SKM-1 treated with dmso at 0.1 percent for 144 hours (cell line): ENCODE measurements at regions not wholly inside any gene's neighbourhood (a gene's known extent, or its start where the extent isn't known, plus 50 kb on each side); places are given as distances from the start of the nearest gene placed in this dataset.
"Not testable (repeated sequence)": the region's sequence is repeated elsewhere in the genome, so short reads cannot be mapped to it uniquely, and the experiment has no call there.

Experiments
- DNase-seq: peaks from one replicate; lab custom pipeline; 2025; ENCODE audit not compliant: unreplicated experiment; lab: John Stamatoyannopoulos, UW

DNA sequence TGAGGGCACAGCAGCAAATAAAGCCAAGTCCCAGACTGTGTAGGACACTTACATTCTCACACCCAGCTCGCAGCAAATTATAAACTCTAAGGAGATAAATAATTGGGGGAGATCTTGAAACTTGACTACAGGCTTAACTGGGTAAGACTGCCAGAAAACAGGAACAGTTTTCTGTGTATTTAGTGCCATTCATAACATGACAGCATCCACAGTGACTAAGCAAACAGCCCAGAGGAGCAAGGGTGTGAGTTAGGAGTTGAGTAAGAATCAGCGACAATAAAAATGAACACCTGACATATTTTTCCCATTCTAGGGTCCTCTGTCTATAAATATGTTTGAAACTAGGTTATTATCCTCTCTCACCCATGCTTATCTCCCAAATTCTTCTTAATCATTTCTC lies 370.9 kb upstream of the WWC1 start:
- no peak for DNase-seq

DNA sequence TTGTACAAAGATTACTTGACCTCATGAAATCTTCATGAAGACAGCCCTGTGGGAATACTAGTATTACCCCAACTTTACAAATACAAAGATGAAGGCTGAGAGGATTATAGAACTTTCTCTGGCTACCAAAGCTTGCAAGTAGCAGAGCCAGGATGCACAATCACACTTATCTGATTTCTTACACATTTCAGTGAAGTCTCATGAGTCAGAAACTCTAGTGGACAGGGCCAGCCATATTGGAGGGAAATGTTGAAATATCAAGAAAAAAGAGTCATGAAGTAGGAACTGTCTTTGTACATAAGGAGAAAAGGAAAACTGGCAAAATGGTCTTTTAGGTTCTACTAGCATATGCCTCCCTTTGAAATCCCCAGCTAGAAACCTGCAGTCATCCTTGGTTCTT lies 369.6 kb upstream of the WWC1 start:
- no peak for DNase-seq

DNA sequence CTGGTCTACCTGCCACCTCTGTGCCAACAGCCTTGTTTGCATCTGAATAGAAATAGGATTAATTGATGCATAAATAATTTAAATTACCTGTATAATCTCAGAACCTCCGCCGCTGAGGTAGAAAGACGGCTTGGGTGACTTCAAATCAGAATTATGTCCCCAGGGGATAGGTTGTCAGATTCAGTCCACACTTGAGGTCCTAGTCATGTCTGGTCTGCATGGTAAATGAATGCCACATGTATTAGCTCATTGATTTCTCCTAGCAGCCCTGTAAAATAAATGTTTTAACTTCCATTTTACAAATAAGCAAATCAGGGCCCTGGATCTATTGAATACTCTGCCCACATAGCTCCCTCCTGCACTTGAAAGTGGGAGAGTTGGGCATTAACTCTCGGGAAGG lies 368.0 kb upstream of the WWC1 start:
- DNase-seq, result no peak

DNA sequence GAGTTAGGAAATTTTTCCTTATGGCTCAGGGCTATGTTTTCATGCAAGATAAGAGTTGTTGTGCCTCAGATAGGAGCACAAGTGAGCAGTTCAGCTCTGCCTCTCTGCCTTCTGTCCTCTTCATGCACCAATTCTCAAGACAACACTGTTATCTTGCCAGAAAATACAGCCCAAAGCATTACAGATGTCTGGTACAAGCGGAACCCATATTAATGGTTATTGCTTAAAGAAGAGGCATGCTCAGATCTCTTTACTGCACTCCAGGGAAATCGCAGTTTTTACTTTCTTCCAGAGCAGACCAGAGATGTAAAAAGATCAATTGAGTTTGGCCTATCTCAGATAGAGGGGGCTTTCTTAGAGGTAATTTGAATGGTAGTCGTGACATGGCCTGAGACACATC lies 361.6 kb upstream of the WWC1 start:
- DNase-seq, result no peak

DNA sequence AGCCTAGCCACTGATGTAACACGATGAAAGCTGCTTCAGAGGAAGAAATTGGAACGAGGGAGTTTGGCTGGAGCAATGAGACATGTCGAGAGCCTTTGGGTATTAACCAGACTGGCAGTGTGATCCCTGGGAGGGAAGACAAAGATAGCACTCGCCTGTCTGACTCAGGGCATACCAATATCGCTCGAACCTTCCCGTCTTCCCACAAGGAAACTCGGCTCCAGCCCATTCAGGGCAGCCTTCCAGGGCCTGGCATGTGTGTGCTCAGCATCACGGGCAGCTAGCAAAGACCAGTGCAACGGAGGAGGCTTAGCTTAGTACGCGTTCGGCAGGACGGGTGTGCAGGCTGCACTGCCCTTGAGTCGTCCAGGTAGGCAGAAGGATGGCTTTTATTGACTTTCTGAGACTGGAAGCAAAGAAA lies 356.9 kb upstream of the WWC1 start:
- no peak for DNase-seq

DNA sequence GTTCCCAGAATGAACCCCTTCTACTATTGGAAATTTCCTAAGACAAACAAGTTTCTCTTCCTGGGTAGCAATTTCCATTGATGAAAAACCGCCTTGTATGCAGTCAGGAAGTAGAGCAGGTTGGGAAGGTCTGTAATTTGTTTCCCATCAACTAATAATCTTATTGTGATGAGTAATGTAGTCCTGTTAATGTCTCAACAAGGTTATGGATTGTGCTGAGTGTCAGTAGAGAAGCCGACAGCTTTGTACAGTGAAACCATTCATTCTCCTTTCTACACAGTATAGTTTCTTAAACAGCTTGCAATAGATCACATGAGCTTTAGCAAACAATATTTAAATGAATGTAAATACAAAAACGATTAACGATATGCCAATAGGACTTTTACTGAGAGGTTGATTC lies 355.4 kb upstream of the WWC1 start:
- no peak for DNase-seq

DNA sequence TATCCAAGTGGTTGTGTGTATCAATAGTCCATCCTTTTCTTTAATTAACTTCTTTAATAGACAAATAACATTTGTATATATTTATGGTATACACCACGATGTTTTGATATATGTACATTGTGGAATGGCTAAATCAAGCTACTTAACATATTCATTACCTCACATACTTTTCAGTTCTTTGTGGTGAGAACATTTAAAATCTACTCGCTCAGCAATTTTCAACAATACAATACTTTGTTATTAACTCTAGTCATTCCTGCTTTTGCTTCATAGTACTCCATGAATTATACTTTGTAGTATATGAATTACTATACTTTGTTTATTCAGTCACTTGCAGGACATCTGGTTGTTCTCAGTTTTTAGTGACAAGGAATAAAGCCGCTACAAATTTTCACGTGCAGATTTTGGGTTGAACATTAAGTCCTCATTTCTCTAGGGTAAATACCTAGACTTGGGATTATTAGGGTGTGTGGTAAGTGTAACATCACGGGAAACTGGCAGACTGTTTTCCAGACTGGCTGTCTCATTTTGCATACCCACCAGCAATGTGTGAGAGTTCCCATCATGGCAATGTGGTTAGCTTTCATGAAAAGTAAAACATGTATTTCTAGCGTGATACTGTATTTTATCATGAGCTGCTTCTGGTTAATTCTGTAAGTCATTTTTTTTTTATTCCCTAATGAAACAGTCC lies 354.4 kb upstream of the WWC1 start:
- no peak for DNase-seq

DNA sequence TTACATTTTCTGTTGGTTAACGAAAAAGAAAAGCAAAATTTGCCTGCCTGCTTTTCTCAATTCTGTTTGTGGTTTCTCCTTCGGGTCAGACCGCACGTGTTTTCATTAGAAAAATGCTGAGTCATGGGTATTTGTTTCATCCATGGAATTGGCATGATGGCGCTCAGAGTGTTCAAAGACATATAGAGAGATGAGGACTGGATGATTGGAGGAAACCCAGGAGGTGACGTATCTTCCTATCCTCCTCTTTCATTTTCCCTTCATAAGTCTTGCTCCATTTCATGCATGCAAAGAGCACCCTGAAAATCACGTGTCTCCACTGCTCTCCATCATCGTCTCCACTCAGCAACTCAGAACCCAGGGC lies 353.8 kb upstream of the WWC1 start:
- DNase-seq, result no peak

DNA sequence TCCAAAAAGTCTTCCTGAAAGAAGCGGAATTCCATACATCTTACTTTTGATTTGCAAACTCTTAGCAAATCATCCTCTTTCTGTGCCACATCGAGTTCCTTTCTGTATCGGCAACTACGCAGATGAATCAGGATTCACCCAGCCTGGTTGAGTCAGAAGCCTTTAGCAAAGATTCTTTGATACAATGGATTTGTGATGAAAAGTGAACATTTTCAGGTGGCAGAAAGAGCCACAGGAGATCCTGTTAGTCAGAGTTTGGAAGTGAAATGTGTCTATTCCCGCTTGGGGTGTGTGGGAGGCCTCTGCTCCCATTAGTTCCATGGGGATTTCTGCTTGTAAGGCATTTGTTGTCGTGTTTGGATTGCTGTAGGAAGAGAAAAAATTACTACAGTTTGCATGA lies 351.8 kb upstream of the WWC1 start:
- no peak for DNase-seq

DNA sequence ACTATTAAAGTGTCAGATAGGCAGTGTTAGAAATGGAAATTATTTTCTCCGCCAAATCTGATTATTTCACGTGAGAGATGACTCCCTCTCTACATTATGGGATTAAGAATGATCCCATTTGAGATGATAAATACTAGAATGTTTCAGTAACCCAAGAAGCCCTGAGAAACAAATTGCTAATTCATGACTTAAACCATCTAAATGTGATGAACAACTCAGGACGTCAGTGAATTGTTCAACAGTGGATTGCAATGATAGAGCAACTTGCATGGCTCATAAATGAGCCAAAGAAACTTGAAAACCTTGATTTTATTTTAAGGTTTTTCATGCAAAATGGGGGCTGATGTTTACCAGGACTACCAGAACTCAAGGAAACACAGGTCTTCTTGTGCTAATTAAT lies 350.5 kb upstream of the WWC1 start:
- DNase-seq, result no peak

DNA sequence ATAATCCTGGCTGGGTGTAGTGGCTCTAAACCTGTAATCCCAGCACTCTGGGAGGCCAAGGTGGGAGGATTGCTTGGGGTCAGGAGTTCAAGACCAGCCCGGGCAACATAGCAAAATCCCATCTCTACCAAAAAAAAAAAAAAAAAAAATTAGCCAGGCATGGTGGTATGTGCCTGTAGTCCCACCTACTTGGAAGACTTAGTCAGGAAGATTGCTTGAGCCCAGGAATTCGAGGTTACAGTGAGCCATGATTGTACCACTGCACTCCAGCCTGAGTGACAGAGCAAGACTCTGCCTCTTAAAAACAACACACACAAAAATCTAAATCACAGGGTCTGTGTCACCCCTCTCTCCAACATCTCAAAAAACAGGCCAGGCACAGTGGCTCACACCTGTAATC lies 349.9 kb upstream of the WWC1 start:
- DNase-seq, result not testable (repeated sequence)

DNA sequence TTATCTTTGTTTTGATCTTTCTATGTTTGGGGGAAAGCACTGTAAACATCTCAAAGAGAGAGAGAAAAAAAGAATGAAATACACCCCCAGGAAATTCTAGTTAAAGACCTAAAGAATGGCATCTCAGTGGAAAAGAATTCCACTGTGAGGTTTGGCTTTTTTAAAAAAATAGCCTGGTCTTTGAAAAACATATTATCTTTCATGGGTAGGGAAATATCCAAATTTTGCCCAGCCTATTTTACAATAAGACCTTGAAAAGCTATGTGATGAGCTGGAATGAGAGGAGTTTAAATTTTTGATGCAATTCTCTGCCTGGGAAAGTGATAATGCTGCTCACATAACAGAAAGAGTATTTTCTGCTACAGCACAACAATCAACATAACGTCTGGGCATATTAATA lies 348.1 kb upstream of the WWC1 start:
- DNase-seq, result no peak

DNA sequence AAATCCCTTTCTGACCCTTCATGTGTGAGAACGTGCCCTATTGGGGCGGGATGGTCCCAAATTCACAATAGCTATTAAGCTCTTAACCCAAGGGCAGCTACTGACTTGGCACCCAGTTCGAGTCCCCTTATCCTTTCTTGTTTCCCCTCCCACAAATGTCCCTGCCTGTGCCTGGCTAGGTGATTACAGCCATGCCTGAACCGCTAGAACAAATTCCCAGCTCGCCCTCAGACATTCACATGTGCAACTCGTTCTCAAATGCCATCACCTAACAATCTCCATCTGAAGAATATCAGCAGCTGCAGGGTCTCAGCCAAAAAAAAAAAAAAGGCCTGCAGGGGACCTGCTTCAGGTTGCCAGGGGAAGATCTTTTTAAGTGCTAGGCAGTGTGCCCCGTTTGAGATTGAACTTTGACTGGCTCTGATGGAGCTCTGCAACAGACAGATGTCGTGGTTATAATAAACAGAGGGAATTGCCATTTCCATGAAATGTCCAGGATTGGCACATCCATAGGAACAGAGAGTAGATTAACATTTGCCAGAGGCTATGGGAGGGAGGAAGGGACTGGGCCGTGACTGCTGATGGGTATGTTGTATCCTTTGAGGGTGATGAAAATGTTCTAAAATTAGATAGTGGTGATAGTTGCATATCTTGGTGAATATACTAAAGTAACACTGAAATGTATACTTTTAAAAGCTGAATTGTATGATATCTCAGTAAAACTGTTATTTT lies 347.2 kb upstream of the WWC1 start:
- DNase-seq, result no peak

DNA sequence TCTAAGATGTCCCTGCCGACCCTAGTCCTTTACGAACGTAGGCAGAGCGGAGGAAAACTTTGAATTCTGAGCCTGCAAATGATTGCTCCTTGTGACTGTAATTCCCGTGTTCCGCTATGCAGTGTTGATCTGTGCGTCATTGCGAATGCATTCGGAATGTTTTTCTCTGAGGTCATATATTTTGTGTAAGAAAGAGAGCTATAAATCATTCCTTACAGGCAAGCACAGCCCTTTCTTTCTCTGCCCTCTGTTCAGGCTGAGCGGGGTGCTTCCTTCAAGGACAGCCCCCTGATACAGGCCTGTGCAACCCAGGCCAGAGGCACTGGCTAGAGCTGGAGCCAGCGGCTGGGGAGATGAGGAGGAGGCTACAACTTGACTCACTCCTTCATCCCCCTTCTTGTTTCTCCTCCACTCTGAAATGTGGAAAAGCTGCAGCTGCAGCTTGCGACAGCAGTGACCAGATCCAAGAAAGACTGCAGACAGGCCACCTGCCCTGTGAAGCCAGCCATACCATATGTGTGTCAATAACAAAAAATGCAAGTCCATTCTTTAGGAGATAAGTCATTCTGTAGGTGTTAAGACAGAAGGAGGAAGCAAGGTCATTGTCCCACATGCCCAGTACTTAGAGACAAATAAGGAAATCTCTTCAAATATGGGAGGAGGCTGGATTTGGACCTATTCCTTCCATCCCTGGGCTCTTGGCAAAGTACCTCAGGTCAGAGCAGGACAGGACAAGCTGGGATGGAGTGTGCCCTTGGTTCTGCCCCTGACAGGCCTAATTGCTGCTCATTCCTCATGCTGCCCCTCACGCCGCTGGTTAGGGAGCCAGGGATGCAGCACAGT lies 345.7 kb upstream of the WWC1 start:
- no peak for DNase-seq

DNA sequence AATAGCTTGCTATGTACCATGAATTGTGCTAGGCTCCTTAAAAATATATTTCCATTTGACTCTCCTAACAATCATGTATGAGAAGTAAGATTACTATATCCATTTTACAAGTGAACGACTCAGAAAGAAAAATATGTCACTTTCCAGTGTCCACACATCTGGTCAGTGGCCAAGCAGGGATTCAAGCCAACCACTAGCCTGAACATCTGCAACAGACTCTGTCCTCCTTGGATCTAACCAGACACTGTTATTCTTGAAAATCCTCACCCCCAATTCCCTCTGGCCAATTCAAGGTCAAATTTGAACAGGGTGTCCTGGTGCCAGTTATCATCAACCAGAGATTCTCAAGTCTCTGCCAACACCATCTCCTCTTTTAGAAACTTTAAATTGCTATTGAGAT lies 344.1 kb upstream of the WWC1 start:
- DNase-seq, result no peak

DNA sequence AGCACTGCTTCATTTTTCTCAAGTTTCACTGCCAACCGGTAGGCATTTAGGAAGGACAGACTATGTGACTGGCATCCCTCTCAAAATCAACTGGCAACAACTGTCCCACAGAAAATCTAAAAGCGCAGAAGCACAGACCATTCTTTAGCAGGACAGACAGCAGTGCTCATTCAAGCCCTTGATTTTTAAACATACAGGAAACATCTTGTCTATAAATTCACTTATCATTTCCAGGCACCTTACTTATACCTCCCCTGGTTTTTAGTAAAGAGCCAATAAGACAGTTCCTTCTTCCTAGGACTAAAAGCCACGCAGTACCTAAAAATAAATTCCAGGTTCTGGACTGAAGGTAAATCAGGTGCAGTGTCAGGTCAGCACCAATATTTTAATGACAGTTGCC lies 343.2 kb upstream of the WWC1 start:
- DNase-seq, result no peak

DNA sequence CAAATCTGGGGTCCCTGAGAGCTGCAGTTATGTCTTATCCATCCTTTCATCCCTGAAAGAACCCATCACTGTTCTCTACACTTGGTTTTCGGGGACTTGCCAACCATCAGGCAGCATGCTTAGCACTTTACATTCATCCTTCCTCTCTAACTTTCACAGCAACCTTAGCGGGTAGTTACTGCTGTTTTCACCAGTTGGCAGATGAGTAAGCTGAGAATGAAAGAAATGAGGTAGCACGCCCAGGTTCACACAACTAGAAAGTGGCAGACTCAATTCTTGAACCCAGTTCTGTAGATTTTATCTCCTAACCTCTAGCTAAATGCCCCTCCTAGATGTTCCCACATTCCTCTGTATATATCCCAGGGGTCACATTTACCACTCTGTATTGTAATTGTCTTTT lies 342.0 kb upstream of the WWC1 start:
- no peak for DNase-seq

DNA sequence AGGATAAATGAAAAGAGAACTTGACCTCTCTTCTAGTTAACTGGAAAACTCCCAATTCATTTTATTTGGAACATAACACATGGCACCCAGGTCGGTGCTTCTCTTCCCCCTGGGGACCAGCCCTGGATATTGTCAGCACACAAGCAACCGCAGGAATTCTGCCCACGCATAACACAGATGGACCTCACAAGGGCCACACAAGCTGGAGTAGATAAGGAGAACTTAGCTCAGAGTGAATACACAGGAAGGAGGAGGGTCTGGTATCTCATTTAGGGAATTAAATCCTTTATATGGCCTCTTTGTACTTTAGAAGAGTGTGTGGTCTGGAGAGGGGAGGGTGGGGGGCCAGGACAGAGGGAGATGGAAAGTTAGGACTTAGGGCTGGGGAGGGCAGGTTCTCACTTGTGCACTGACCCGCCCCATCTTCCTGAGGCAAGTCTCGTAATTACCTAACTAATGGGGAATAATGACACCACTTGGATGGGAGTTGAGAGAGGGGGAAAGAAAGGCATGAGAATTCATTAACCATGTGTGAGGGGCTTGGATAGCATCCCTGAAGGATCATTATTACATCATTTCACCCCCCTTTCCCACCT lies 341.2 kb upstream of the WWC1 start:
- no peak for DNase-seq

DNA sequence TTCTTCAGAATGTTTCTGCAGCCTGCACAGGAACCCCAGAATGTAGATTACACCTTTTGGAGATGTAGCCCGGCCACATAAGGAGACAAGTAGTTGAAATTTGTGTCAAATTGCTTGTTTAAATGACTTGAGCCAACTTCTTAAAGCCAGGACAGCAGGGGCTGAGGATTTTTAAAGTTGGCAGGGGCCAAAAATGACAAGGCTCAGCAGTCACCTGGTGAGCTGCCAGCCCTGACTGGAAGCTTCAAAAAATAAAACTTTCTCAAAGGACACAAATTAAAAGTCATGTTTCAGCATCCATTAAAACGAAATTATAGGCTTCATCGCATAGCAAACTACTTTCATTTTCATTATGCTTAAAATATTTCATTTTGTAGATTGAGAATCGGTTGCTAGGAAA lies 340.3 kb upstream of the WWC1 start:
- DNase-seq, result no peak

DNA sequence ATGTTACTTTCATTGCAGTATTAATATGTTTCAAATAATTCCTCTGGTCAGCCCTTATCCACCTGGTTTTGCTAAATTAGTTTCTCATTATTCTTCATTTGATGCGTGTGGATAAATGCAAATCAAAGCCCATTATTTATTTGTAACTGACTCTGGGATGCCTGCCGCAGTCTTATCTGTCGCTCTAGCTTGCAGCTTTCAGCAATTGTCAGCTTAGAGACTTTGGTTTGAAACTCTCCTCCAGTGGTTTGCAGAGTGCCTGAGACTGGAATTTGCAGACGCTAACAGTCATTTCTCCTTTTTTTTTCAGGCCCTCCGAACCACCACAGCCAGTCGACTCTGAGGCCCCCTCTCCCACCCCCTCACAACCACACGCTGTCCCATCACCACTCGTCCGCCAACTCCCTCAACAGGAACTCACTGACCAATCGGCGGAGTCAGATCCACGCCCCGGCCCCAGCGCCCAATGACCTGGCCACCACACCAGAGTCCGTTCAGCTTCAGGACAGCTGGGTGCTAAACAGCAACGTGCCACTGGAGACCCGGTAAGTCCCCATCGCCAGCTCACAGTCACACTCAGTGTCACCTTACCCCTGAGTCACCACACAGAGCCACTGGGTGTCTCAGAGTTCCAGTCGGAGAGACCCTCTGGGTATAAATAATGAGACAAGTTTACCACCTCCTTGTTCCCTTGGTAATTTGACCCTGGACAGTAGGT lies 339.0 kb upstream of the WWC1 start:
- no peak for DNase-seq

DNA sequence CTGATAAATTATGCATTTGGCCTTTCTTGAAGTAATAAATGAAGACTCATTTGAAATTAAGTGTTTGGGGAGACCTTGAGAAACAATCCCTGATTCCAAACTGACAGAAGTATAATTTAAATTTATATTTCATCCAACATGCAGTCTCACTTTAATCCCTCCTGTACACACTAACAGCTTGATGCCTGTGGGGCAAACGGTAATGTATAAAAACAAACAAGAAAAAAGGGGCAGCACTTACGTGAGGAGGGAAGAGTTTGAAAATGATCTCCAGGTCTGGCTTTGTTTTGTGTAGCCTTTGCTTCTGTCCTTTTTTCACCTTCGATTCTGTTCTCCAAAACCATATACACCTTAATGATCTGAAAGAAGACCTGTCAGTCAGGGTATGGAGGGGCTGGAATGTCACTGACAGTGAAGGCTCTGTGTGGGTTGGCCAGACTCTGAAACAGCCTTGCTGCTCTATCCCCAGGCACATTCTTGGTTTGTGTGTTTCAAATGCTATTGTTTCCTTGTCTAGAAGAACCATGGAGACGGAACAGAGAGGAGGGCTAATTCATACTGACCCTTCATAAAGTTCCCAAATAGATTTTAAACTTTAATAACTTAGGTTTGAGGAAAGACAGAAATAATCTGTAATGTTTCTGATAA lies 338.2 kb upstream of the WWC1 start:
- no peak for DNase-seq
